Esophagus muscularis mucosa (tissue), 4 donors: ENCODE measurements at regions not wholly inside any gene's neighbourhood (a gene's known extent, or its start where the extent isn't known, plus 50 kb on each side); places are given as distances from the start of the nearest gene placed in this dataset.

Source experiments
- DNase-seq: peaks from one replicate; pipeline ENCODE4 v3.0.0-alpha.2; 2017; ENCODE audit errors: extremely low spot score
- H3K27ac ChIP-seq, 4 donors: fragments of 200-600 bp; sonication (generic); replicated peaks in 1 of 4; 1 replicate in 3 of 4; 2 replicates in 1 of 4; pipeline ENCODE4 v1.5.1; 2016 to 2019; ENCODE audit warnings: mild to moderate bottlenecking in 1 of 4
- H3K27me3 ChIP-seq, 4 donors: fragments of 200-600 bp; sonication (generic); one replicate each; pipeline versions ENCODE4 v1.5.1 to v1.6.0; 2016 to 2019
- H3K36me3 ChIP-seq, 4 donors: fragments of 200-600 bp; sonication (generic); one replicate each; pipeline ENCODE4 v1.5.1; 2016 to 2019
- H3K4me1 ChIP-seq, 4 donors: fragments of 200-600 bp; sonication (generic); one replicate each; pipeline ENCODE4 v1.5.1; 2016 to 2019
- H3K4me3 ChIP-seq, 4 donors: fragments of 200-600 bp; sonication (generic); 1 replicate in 2 of 4; 2 replicates in 2 of 4; pipeline ENCODE4 v1.5.1; 2016 to 2019; ENCODE audit warnings: mild to moderate bottlenecking in 4 of 4, moderate library complexity in 1 of 4
- H3K9me3 ChIP-seq, 4 donors: fragments of 200-600 bp; sonication (generic); 1 replicate in 3 of 4; 2 replicates in 1 of 4; pipeline ENCODE4 v1.5.1; 2016 to 2019
- CTCF ChIP-seq, 3 experiments: fragments of 200-600 bp in 2 of 3; fragments of 450-650 bp in 1 of 3; sonication (generic) in 2 of 3; IDR thresholded peaks; one replicate each; pipeline ENCODE4 v1.5.1; 2017 to 2019; ENCODE audit warnings: antibody characterized with exemption in 3 of 3, mild to moderate bottlenecking in 2 of 3, moderate library complexity in 1 of 3
- EP300 ChIP-seq: sonication (generic); formaldehyde crosslinking; IDR thresholded peaks from one replicate; pipeline ENCODE4 v1.6.1; 2017; ENCODE audit warnings: antibody characterized with exemption
- POLR2A ChIP-seq: fragments of 450-650 bp; IDR thresholded peaks from one replicate; pipeline ENCODE4 v1.6.1; 2017; ENCODE audit warnings: antibody characterized with exemption, moderate library complexity, mild to moderate bottlenecking, low read depth
- POLR2AphosphoS5 ChIP-seq, 2 donors: sonication (generic); formaldehyde crosslinking; IDR thresholded peaks; one replicate each; pipeline ENCODE4 v1.6.1; 2017; ENCODE audit warnings: antibody characterized with exemption in 2 of 2
- whole genome bisulfite sequencing: methylation state at CpG from one replicate; pipeline ENCODE4 v1.1.5; 2018; 5-methylcytosine and 5-hydroxymethylcytosine counted together
- intact Hi-C: fragments of 100-400 bp; cut with DNase I; formaldehyde crosslinking; loops from one replicate; pipeline ENCODE4 v1.15.1; 2023

GRCh38 chr9:91126761-91127445, 234.8 kb downstream of the AUH start:
- Histone ChIP-seq H3K4me3 (no peak overlapping the region), H3K27ac (no peak overlapping the region), H3K4me1 (peaks cover 0 to 12% (median 9%) of the 10 kb centered on the region in 4 donors), H3K9me3 (no peaks in the 10 kb centered on the region), H3K27me3 (no peaks in the 10 kb centered on the region), H3K36me3 (no peaks in the 10 kb centered on the region)
- WGBS, result 90% methylated on average over 9 of the region's 10 CpGs
- intact Hi-C loops, result no loop called here
- no peak for DNase-seq
- TF ChIP-seq POLR2A, result no peak
- no peak for TF ChIP-seq CTCF (IDR thresholded peaks at IDR 0.05)
- TF ChIP-seq EP300, result no peak

- WGBS, result 96% methylated on average over 1 of the region's 1 CpG
- Histone ChIP-seq H3K27me3 (no peaks in the 10 kb centered on the region), H3K4me3 (no peak overlapping the region), H3K36me3 (no peaks in the 10 kb centered on the region), H3K9me3 (no peaks in the 10 kb centered on the region), H3K27ac (no peak overlapping the region), H3K4me1 (peaks cover 0 to 16% (median 9%) of the 10 kb centered on the region in 4 donors)
- DNase-seq, result no peak
- TF ChIP-seq POLR2AphosphoS5 (IDR thresholded peaks at IDR 0.05) (no peak), POLR2A (no peak), EP300 (no peak), CTCF (IDR thresholded peaks at IDR 0.05) (no peak)
- intact Hi-C loops, result no loop called here
These were observed 234.1 kb downstream of the AUH start for GRCh38 chr9:91127653-91128052.

GRCh38 chr9:91130796-91131318, 230.9 kb downstream of the AUH start:
- peaks cover 0 to 16% (median 9%) of the 10 kb centered on the region in 4 donors for H3K4me1 ChIP-seq
- no peak for DNase-seq
- WGBS, result 92% methylated on average over 2 of the region's 2 CpGs
- intact Hi-C loops, result no loop called here
- no peaks in the 10 kb centered on the region for H3K36me3 ChIP-seq
- H3K27ac ChIP-seq, result peak overlapping the region in 2 of 4 donors; percentile 30 to 42
- TF ChIP-seq POLR2A, result no peak
- TF ChIP-seq POLR2AphosphoS5 (IDR thresholded peaks at IDR 0.05), result no peak
- TF ChIP-seq CTCF (IDR thresholded peaks at IDR 0.05), result no peak
- TF ChIP-seq EP300, result no peak
- H3K9me3 ChIP-seq, result no peaks in the 10 kb centered on the region
- no peak overlapping the region for H3K4me3 ChIP-seq
- no peaks in the 10 kb centered on the region for H3K27me3 ChIP-seq

- intact Hi-C loops, result no loop called here
- TF ChIP-seq POLR2AphosphoS5 (IDR thresholded peaks at IDR 0.05) (peak; percentile 65 to 70), CTCF (IDR thresholded peaks at IDR 0.05) (no peak), EP300 (peak; percentile 66), POLR2A (no peak)
- H3K27ac ChIP-seq, result peak overlapping the region in 3 of 4 donors; percentile 30 to 53 (median 42)
- DNase-seq, result no peak
- 36% methylated on average over 8 of the region's 8 CpGs for WGBS
- H3K36me3 ChIP-seq, result no peaks in the 10 kb centered on the region
- no peak overlapping the region for H3K4me3 ChIP-seq
- no peaks in the 10 kb centered on the region for H3K9me3 ChIP-seq
- peaks cover 0 to 16% (median 9%) of the 10 kb centered on the region in 4 donors for H3K4me1 ChIP-seq
- H3K27me3 ChIP-seq, result no peaks in the 10 kb centered on the region
These were observed 230.3 kb downstream of the AUH start for GRCh38 chr9:91131433-91131839.
